HEK293T (cell line): ENCODE measurements at regions not wholly inside any gene's neighbourhood (a gene's known extent, or its start where the extent isn't known, plus 50 kb on each side); places are given as distances from the start of the nearest gene placed in this dataset.

ENCODE experiments used
- CTBP1 ChIP-seq: fragments of 450-650 bp; IDR thresholded peaks from 2 replicates; pipeline ENCODE4 v1.6.1; 2016; ENCODE audit warnings: borderline replicate concordance
- FOXA1 ChIP-seq: fragments of 450-650 bp; IDR thresholded peaks from 2 replicates; pipeline ENCODE4 v1.6.1; 2016; ENCODE audit warnings: mild to moderate bottlenecking
- FOXM1 ChIP-seq: fragments of 450-650 bp; IDR thresholded peaks from 2 replicates; pipeline ENCODE4 v1.6.1; 2017; ENCODE audit warnings: mild to moderate bottlenecking, borderline replicate concordance
- LEF1 ChIP-seq: fragments of 450-650 bp; IDR thresholded peaks from 2 replicates; pipeline ENCODE4 v1.6.1; 2017; ENCODE audit warnings: mild to moderate bottlenecking, borderline replicate concordance
- SP1 ChIP-seq: fragments of 450-650 bp; IDR thresholded peaks from 2 replicates; pipeline ENCODE4 v1.6.1; 2017
- SUZ12 ChIP-seq: fragments of 450-650 bp; IDR thresholded peaks from 2 replicates; pipeline ENCODE4 v1.6.1; 2016; ENCODE audit warnings: mild to moderate bottlenecking
- TARDBP ChIP-seq: fragments of 450-650 bp; IDR thresholded peaks from 2 replicates; pipeline ENCODE4 v1.6.1; 2016

DNA sequence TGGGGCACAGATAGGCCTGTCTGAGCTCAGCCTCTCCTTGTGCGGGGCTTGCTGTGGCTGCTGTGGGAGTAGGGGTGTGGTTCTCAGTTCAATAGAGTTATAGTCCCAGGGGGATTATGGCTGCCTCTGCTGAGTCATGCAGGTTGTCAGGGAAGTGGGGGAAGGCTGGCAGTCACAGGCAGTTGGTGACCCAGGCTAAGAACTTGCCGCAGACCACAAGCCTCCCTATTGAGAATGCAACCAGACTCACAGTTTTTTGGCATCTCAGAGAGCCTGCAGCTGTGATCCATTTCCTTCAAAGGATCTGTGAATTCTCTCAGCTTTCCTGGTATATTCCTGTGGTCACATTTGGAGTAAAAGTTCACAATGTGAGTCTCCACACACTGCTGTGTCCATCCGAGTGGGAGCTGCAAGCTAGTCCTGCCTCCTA, 364.9 kb downstream of the ZNF674 start:
- no peak for TF ChIP-seq SP1
- no peak for TF ChIP-seq FOXA1
- TF ChIP-seq SUZ12: no peak
- TF ChIP-seq FOXM1: no peak
- TF ChIP-seq TARDBP: no peak
- TF ChIP-seq CTBP1: no peak
- no peak for TF ChIP-seq LEF1
